ENCODE measurements at regions not wholly inside any gene's neighbourhood (a gene's known extent, or its start where the extent isn't known, plus 50 kb on each side); places are given as distances from the start of the nearest gene placed in this dataset.

- Histone ChIP-seq H3K27me3 (replicated peaks; ENCODE audit: control insufficient read depth, insufficient read depth, low read length) (no peaks in the 10 kb centered on the region; the same call in 1 of the 2 replicates), H3K36me3 (ENCODE audit: control insufficient read depth, insufficient read depth, low read length) (no peaks in the 10 kb centered on the region), H3K4me3 (replicated peaks; ENCODE audit: low read depth, low read length) (no peak overlapping the region)
- DNase-seq (ENCODE audit: extremely low read depth, insufficient read length) = no peak
- TF ChIP-seq, protein P1, sequence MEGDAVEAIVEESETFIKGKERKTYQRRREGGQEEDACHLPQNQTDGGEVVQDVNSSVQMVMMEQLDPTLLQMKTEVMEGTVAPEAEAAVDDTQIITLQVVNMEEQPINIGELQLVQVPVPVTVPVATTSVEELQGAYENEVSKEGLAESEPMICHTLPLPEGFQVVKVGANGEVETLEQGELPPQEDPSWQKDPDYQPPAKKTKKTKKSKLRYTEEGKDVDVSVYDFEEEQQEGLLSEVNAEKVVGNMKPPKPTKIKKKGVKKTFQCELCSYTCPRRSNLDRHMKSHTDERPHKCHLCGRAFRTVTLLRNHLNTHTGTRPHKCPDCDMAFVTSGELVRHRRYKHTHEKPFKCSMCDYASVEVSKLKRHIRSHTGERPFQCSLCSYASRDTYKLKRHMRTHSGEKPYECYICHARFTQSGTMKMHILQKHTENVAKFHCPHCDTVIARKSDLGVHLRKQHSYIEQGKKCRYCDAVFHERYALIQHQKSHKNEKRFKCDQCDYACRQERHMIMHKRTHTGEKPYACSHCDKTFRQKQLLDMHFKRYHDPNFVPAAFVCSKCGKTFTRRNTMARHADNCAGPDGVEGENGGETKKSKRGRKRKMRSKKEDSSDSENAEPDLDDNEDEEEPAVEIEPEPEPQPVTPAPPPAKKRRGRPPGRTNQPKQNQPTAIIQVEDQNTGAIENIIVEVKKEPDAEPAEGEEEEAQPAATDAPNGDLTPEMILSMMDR (IDR thresholded peaks at IDR 0.05; ENCODE audit: insufficient read depth, low read length, poor library complexity, severe bottlenecking) = no peak
Measured at GRCh38 chr5:152125661-152126205, 201.1 kb upstream of the GLRA1 start.

DNA sequence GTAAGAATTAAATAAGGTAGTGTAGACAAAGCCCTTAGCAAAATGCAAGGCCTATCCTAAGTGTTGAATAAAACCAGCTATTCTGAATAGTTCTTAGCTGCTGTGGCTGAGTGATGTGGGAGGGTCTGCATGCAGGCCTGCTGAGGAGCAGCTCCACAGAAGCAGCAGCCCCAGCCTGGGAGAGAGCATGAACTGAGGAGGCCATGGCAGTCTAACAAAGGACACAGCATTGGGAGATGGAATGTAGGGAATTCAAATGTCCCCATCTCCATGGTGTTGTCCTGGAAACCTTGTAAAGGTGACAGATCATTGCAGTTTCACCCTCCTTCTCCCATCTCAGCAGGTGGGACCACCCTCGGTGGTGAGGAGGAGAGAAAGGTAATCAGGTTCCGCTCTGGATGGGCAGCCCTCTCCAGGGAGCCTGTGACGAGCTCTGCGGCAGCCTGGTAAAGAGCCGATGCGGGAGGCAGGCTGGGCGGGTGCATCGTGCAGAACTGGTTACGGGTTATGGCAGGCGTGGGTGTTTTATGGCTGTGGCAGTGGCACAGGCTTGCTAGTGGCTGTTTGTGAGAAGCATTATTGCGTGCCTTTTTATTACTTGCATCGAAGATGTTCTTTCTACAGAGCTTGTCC is 199.9 kb upstream of the GLRA1 start:
- TF ChIP-seq, protein P1 (IDR thresholded peaks at IDR 0.05; ENCODE audit: insufficient read depth, low read length, poor library complexity, severe bottlenecking) = no peak
- Histone ChIP-seq H3K4me3 (replicated peaks; ENCODE audit: low read depth, low read length) (no peak overlapping the region), H3K36me3 (ENCODE audit: control insufficient read depth, insufficient read depth, low read length) (no peaks in the 10 kb centered on the region), H3K27me3 (replicated peaks; ENCODE audit: control insufficient read depth, insufficient read depth, low read length) (no peaks in the 10 kb centered on the region; the same call in 1 of the 2 replicates)
- DNase-seq (ENCODE audit: extremely low read depth, insufficient read length) = no peak

DNA sequence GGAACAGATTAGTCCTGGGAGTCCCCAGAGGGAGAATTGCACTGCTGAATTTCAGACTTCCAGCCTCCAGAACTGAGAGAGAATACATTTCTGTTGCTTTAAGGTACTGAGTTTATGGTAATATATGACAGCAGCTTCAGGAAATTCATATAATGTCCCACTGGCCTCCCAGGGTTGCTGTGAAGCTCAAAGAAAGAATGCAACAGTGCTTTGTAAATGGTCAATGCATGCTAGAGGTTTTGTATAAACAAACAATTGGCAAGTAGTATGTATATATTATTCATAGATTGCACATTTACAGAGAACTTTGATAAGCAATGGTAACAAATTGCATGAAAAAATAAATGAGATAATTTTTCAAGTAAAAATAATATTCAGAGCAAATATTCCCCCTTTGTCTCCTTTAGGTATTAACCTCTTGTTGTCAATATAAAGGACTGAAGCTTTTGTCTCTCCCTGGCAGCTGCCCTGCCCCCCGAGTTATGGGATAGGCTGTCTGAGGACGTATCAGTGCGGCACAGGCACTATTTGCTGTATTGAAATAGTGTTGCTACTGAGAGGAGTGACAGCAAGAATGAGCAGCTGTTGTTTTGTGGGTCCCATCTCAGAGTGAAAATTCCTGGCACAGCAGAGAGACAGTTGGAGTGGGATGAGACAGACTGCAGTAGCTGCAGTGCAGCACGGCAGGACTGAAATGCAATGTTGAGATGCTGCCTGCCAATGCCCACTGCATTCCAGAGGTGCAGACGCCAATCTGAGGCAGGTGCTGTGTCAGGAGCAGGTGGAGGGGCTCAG is 194.2 kb upstream of the GLRA1 start:
- TF ChIP-seq, protein P1 (IDR thresholded peaks at IDR 0.05; ENCODE audit: insufficient read depth, low read length, poor library complexity, severe bottlenecking) = no peak
- DNase-seq (ENCODE audit: extremely low read depth, insufficient read length) = no peak
- Histone ChIP-seq H3K4me3 (replicated peaks; ENCODE audit: low read depth, low read length) (no peak overlapping the region), H3K27me3 (replicated peaks; ENCODE audit: control insufficient read depth, insufficient read depth, low read length) (no peaks in the 10 kb centered on the region; the same call in 1 of the 2 replicates), H3K36me3 (ENCODE audit: control insufficient read depth, insufficient read depth, low read length) (no peaks in the 10 kb centered on the region)

DNA sequence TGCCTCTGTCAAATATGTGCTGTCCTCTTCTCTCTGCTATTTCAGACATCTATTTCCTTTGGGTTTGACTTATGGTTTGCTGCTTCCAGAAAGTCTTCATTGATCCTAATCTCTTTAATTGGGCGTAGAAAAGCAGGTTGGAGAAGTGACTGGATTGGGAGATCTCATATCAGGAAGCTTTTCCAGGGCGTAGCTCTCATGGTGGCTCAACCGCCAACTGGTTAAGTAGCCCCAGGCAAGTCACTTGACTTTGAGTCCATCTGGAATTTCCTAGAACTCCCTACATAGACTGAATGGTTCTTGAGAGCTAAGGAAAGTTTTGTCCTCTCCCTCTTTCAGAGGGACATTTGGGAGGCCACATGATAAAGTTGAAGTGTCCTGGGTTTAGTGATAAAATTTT is 192.3 kb upstream of the GLRA1 start:
- DNase-seq (ENCODE audit: extremely low read depth, insufficient read length) = no peak
- Histone ChIP-seq H3K4me3 (replicated peaks; ENCODE audit: low read depth, low read length) (no peak overlapping the region), H3K36me3 (ENCODE audit: control insufficient read depth, insufficient read depth, low read length) (no peaks in the 10 kb centered on the region), H3K27me3 (replicated peaks; ENCODE audit: control insufficient read depth, insufficient read depth, low read length) (no peaks in the 10 kb centered on the region; the same call in 1 of the 2 replicates)
- TF ChIP-seq, protein P1 (IDR thresholded peaks at IDR 0.05; ENCODE audit: insufficient read depth, low read length, poor library complexity, severe bottlenecking) = no peak

- no peak for DNase-seq (ENCODE audit: extremely low read depth, insufficient read length)
- Histone ChIP-seq H3K36me3 (ENCODE audit: control insufficient read depth, insufficient read depth, low read length) (no peaks in the 10 kb centered on the region), H3K4me3 (replicated peaks; ENCODE audit: low read depth, low read length) (no peak overlapping the region), H3K27me3 (replicated peaks; ENCODE audit: control insufficient read depth, insufficient read depth, low read length) (no peaks in the 10 kb centered on the region)
- TF ChIP-seq, protein P1 (IDR thresholded peaks at IDR 0.05; ENCODE audit: insufficient read depth, low read length, poor library complexity, severe bottlenecking) = no peak
Measured at GRCh38 chr5:152113401-152113800, 188.8 kb upstream of the GLRA1 start.

All from GM06990 (cell line).